Sigmoid colon (tissue), 4 donors: ENCODE measurements at regions not wholly inside any gene's neighbourhood (a gene's known extent, or its start where the extent isn't known, plus 50 kb on each side); places are given as distances from the start of the nearest gene placed in this dataset.

ENCODE experiments used
- EP300 ChIP-seq, 4 donors: sonication (generic); formaldehyde crosslinking; IDR thresholded peaks; one replicate each; pipeline ENCODE4 v1.6.1; 2017; ENCODE audit warnings: antibody characterized with exemption in 4 of 4
- POLR2A ChIP-seq, 2 donors: fragments of 450-650 bp; IDR thresholded peaks; one replicate each; pipeline ENCODE4 v1.6.1; 2016; ENCODE audit warnings: antibody characterized with exemption in 2 of 2, mild to moderate bottlenecking in 2 of 2, moderate library complexity in 2 of 2
- POLR2AphosphoS5 ChIP-seq, 4 donors: sonication (generic); formaldehyde crosslinking; IDR thresholded peaks; one replicate each; pipeline ENCODE4 v1.6.1; 2017; ENCODE audit warnings: antibody characterized with exemption in 4 of 4
- TF ChIP-seq, protein P1 (sequence below), 4 experiments: fragments of 450-650 bp in 3 of 4; fragments of 200-600 bp in 1 of 4; IDR thresholded peaks; one replicate each; pipeline ENCODE4 v1.5.1; 2016 to 2019; ENCODE audit warnings: antibody characterized with exemption in 4 of 4, mild to moderate bottlenecking in 3 of 4, moderate library complexity in 2 of 4

DNA sequence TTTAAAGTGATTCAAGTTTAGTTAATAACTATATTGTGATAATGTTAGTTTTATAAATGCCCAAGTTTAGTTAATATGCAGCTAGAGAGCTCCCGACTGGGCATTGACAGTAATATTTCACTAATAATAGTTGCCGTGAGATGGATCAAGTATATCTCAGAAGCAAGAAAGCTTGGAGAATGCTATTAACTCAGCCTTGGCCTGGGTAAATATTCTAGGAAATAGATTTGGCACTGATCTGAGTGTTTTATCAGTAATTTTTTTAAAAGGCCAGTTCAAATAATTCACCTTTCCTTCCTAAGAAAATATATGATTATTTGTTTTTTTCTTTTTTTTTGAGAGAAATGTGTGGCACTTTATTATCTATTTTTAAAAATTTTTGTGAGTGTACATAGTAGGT lies 305.3 kb downstream of the CSNK1G3 start:
- TF ChIP-seq POLR2A (IDR thresholded peaks at IDR 0.05) (no peak), EP300 (IDR thresholded peaks at IDR 0.05) (no peak), POLR2AphosphoS5 (IDR thresholded peaks at IDR 0.05) (no peak)
- TF ChIP-seq, protein P1, sequence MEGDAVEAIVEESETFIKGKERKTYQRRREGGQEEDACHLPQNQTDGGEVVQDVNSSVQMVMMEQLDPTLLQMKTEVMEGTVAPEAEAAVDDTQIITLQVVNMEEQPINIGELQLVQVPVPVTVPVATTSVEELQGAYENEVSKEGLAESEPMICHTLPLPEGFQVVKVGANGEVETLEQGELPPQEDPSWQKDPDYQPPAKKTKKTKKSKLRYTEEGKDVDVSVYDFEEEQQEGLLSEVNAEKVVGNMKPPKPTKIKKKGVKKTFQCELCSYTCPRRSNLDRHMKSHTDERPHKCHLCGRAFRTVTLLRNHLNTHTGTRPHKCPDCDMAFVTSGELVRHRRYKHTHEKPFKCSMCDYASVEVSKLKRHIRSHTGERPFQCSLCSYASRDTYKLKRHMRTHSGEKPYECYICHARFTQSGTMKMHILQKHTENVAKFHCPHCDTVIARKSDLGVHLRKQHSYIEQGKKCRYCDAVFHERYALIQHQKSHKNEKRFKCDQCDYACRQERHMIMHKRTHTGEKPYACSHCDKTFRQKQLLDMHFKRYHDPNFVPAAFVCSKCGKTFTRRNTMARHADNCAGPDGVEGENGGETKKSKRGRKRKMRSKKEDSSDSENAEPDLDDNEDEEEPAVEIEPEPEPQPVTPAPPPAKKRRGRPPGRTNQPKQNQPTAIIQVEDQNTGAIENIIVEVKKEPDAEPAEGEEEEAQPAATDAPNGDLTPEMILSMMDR (IDR thresholded peaks at IDR 0.05), result no peak
